ENCODE measurements at regions not wholly inside any gene's neighbourhood (a gene's known extent, or its start where the extent isn't known, plus 50 kb on each side); places are given as distances from the start of the nearest gene placed in this dataset.

GRCh38 chr14:101492716-101493115, 68.6 kb upstream of the DIO3 start:
- no peak for TF ChIP-seq CTCF (conservative IDR thresholded peaks at IDR 0.05; ENCODE audit: low read depth in 2 of 2)
- TF ChIP-seq POLR2AphosphoS5 (IDR thresholded peaks at IDR 0.05; ENCODE audit: low read depth), result no peak
- TF ChIP-seq REST (IDR thresholded peaks at IDR 0.05; ENCODE audit: unreplicated experiment), result no peak
- TF ChIP-seq JUNB (IDR thresholded peaks at IDR 0.05; ENCODE audit: unreplicated experiment), result no peak
- TF ChIP-seq EZH2 (IDR thresholded peaks at IDR 0.05; ENCODE audit: low read depth, unreplicated experiment), result no peak
- no peak for TF ChIP-seq EZH2phosphoT487 (IDR thresholded peaks at IDR 0.05; ENCODE audit: unreplicated experiment)
- TF ChIP-seq ETS1 (IDR thresholded peaks at IDR 0.05), result no peak
